RPMI8226 (cell line): ENCODE measurements at regions not wholly inside any gene's neighbourhood (a gene's known extent, or its start where the extent isn't known, plus 50 kb on each side); places are given as distances from the start of the nearest gene placed in this dataset.
"Not testable (repeated sequence)": the region's sequence is repeated elsewhere in the genome, so short reads cannot be mapped to it uniquely, and the experiment has no call there.

Experiments used
- DNase-seq: peaks from one replicate; pipeline ENCODE4 v3.0.0-alpha.2; 2015

GRCh38 chrX:113996781-113997180, 587.1 kb upstream of the HTR2C start:
- no peak for DNase-seq

GRCh38 chrX:113991720-113992119, 592.2 kb upstream of the HTR2C start:
- DNase-seq, result not testable (repeated sequence)

GRCh38 chrX:113990669-113991068, 593.2 kb upstream of the HTR2C start:
- DNase-seq, result not testable (repeated sequence)

GRCh38 chrX:113988315-113988935, 595.5 kb upstream of the HTR2C start:
- DNase-seq, result not testable (repeated sequence)

GRCh38 chrX:113986427-113986826, 597.5 kb upstream of the HTR2C start:
- DNase-seq, result no peak

GRCh38 chrX:113982766-113983165, 601.1 kb upstream of the HTR2C start:
- no peak for DNase-seq

GRCh38 chrX:113980953-113981352, 602.9 kb upstream of the HTR2C start:
- DNase-seq, result no peak

- DNase-seq, result no peak
Measured at GRCh38 chrX:113977887-113978286, 606.0 kb upstream of the HTR2C start.

- no peak for DNase-seq
Measured at GRCh38 chrX:113975441-113975840, 608.4 kb upstream of the HTR2C start.

- no peak for DNase-seq
Measured at GRCh38 chrX:113974881-113975280, 609.0 kb upstream of the HTR2C start.

GRCh38 chrX:113973706-113974105, 610.2 kb upstream of the HTR2C start:
- DNase-seq, result no peak

GRCh38 chrX:113966791-113967190, 617.1 kb upstream of the HTR2C start:
- DNase-seq, result no peak

- no peak for DNase-seq
Measured at GRCh38 chrX:113962343-113962742, 621.5 kb upstream of the HTR2C start.

GRCh38 chrX:113959912-113960626, 623.8 kb upstream of the HTR2C start:
- no peak for DNase-seq

- no peak for DNase-seq
Measured at GRCh38 chrX:113956936-113957335, 627.0 kb upstream of the HTR2C start.

GRCh38 chrX:113954297-113954696, 629.6 kb upstream of the HTR2C start:
- DNase-seq, result no peak

- no peak for DNase-seq
Measured at GRCh38 chrX:113950081-113950678, 633.7 kb upstream of the HTR2C start.

GRCh38 chrX:113947548-113947947, 636.3 kb upstream of the HTR2C start:
- peak; percentile 2 for DNase-seq

GRCh38 chrX:113935518-113935917, 648.4 kb upstream of the HTR2C start:
- no peak for DNase-seq

GRCh38 chrX:113933931-113934330, 650.0 kb upstream of the HTR2C start:
- no peak for DNase-seq

- peak; percentile 38 for DNase-seq
Measured at GRCh38 chrX:113929004-113929403, 654.9 kb upstream of the HTR2C start.

- no peak for DNase-seq
Measured at GRCh38 chrX:113920661-113921060, 663.2 kb upstream of the HTR2C start.

GRCh38 chrX:113919387-113919786, 664.5 kb upstream of the HTR2C start:
- no peak for DNase-seq

- DNase-seq, result no peak
Measured at GRCh38 chrX:113906168-113906567, 677.7 kb upstream of the HTR2C start.
